GM18507 (cell line): ENCODE measurements at regions not wholly inside any gene's neighbourhood (a gene's known extent, or its start where the extent isn't known, plus 50 kb on each side); places are given as distances from the start of the nearest gene placed in this dataset.
"Not testable (repeated sequence)": the region's sequence is repeated elsewhere in the genome, so short reads cannot be mapped to it uniquely, and the experiment has no call there.

Experiments used
- DNase-seq: peaks from one replicate; pipeline ENCODE4 v3.0.0; 2011; ENCODE audit warnings: low read depth; ENCODE audit not compliant: insufficient read length; ENCODE audit errors: extremely low spot score
- FAIRE-seq: peaks from 2 replicates; lab custom pipeline; 2011; peaks lifted over from hg19 to GRCh38; lab: Jason Lieb, UNC

GRCh38 chr6:160804639-160805038, 102.6 kb downstream of the PLG start:
- no peak for DNase-seq
- FAIRE-seq, result no peak

- no peak for FAIRE-seq
- DNase-seq, result no peak
Observed at GRCh38 chr6:160808263-160808662, 106.2 kb downstream of the PLG start.

DNA sequence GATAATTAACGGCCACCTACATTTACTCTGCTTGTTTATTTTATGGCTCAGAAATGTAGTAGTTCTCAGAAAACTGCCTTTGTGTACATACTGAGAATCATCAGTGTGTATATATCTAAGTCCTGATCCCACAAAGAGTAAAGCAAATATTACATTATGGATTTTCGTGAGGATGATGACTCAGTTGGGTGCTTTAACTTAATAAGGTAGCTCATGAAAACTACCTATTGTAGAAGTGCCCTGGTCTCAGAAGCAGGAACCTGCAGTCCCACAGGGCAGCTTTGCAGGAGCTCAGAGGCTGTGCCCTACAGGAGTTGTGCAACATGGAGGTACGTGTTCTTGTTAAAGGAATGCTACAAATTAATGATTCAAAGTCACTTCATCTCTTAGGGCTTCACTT, 108.2 kb downstream of the PLG start:
- no peak for FAIRE-seq
- DNase-seq, result no peak

DNA sequence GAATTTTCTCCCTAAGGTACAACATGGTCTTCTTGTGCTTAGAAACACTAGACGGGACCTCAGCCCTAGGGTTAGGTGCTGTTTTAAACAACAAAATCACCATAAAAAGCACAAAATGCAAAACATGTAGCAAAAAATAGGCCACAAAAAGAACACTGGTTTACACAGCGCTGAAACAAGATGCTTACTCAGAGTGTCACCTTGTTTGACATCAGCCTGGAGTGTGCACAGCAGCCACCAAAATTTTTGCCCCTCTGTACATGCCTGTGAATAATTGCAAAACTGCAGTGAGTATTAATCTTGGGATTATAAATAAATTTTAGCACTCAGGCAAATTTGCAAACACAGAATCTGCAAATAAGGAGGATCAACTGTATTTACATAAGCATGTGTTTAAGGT, 110.1 kb downstream of the PLG start:
- no peak for DNase-seq
- no peak for FAIRE-seq

GRCh38 chr6:160818934-160819333, 116.9 kb downstream of the PLG start:
- no peak for DNase-seq
- no peak for FAIRE-seq

DNA sequence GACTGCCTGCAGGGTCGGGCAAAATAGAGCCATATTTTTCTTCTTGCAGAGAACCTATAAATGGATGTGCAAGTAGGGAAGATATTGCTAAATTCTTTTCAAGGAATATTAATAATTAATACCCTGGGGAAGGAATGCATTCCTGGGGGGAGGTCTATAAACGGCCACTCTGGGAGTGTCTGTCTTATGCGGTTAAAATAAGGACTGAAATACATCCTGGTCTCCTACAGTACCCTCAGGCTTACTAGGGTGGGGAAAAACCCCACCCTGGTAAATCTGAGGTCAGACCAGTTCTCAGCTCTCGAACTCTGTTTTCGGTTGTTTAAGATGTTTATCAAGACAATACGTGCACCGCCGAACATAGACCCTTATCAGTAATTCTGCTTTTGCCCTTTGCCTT, 118.6 kb downstream of the PLG start:
- not testable (repeated sequence) for DNase-seq, FAIRE-seq

DNA sequence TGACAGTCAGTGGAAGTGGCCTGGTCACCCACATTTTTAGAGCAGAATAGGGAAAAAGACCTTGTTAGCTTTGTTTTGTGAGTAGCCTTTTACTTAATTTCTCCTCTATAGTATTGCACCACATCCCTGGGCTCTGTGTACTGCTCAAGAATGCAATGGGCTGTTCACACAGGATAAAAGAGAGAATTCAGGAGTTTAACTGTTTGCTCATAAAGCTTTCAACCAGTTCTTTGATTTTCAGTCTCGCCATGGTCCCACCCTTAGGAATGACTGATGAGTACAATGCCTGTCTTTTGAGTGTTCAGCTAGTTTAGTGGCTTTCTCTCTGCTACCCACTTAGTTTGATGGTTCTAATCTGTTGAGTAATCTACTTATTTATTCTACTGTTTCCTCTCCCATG, 129.7 kb downstream of the PLG start:
- FAIRE-seq (no peak), DNase-seq (no peak)

- DNase-seq (no peak), FAIRE-seq (no peak)
Observed at GRCh38 chr6:160832422-160832821, 130.4 kb downstream of the PLG start.

GRCh38 chr6:160837146-160837545, 135.1 kb downstream of the PLG start:
- DNase-seq (no peak), FAIRE-seq (no peak)

- no peak for FAIRE-seq
Observed at GRCh38 chr6:160851031-160851430, 140.5 kb upstream of the MAP3K4 start.

GRCh38 chr6:160853946-160854345, 137.6 kb upstream of the MAP3K4 start:
- FAIRE-seq, result no peak
- no peak for DNase-seq

More at GRCh38 chr6:160851031-160851430, 140.5 kb upstream of the MAP3K4 start:
- DNase-seq, result no peak

- no peak for FAIRE-seq
- DNase-seq, result no peak
Observed at GRCh38 chr6:160858886-160859285, 132.7 kb upstream of the MAP3K4 start.

- no peak for DNase-seq
- no peak for FAIRE-seq
Observed at GRCh38 chr6:160859822-160860221, 131.7 kb upstream of the MAP3K4 start.

DNA sequence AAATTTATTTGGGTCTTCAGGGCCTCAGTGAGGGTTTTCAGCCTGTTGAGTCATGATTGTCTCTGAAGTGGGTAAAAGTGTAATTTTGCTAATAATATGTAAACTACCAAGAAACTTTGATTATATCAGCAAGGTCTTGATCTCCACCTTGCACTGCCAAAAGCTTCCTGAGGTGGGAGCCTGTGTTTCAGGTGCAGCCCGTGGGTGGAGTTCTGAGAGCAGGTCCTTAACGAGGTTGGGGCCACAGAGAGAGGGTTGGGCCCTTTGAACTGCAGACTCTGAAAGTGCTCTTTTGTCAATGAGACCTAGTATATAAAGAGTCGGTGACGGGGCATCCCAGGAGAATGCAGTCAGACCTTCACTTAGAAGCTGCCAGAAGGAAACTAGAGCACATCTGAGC, 129.7 kb upstream of the MAP3K4 start:
- no peak for DNase-seq
- no peak for FAIRE-seq

GRCh38 chr6:160863782-160864181, 127.8 kb upstream of the MAP3K4 start:
- no peak for FAIRE-seq
- no peak for DNase-seq

GRCh38 chr6:160871320-160871719, 120.2 kb upstream of the MAP3K4 start:
- FAIRE-seq, result no peak
- DNase-seq, result no peak

DNA sequence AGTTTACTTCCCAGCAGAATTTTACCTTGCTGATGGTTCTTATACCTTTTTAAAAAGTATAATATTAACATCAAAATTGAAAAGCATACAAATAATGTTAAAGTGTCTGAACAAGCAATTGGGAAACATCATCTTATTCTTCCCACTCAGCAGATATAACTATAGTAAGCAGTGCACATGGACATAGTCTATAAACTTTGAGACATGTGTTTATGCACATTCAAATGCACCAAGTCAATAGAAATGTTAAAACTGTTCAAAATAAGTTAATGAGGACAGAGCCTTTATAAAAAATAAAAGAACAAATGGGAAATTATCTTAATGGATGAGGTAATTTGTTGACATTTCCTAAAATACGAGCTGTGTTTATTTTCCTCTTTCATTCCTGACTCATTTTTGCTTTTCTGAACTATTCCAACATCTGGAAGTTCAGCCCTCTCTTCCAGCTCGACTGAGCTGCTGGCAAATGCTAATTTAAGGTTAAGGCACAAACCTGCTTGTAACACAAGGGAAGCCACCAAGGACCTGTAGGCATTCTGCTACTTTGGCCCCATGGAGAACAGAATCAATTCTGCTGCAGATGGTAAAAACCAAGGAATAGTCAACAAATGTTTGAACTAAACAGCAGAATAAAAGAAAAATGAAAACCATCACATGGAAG, 110.3 kb upstream of the MAP3K4 start:
- no peak for DNase-seq
- no peak for FAIRE-seq

DNA sequence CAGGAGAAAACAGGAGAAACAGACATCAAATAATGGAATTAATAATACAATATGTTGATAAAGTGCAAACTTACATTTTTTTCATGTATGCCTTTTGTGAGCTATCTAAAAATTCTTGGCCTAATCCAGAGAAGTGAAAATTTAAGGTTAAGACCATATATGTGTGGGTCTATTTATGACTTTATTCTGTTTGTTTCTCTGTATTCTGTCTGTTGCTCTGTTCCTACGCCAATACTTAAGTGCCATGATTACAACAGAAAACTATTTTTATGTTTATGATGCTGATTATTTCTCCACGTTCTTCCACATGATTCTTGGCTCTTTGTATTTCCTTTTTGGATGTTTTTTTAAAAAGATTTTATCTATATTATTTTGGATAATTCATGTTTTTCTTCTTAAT, 109.6 kb upstream of the MAP3K4 start:
- FAIRE-seq (no peak), DNase-seq (no peak)

DNA sequence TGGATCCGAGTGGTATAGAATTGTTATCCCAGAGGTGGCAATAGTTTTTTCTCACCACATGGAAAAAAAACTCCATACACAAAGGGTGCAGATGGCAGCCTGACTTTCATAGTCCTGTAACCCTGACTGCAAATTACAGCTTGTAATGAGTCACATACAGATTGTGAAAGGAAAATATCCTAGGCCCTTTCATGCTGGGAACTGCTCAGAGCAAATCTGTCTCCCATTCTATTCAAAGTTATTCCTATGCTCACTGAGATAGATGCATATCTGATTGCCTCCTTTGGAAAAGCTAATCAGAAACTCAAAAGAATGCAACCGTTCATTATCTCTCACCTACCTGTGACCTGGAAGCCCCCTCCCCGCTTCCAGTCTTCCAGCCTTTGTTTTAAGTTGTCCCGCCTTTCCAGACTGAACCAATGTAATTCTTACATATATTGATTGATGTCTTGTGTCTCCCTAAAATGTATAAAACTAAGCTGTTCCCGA, 108.7 kb upstream of the MAP3K4 start:
- FAIRE-seq, result no peak

GRCh38 chr6:160883560-160883959, 108.0 kb upstream of the MAP3K4 start:
- DNase-seq (no peak), FAIRE-seq (no peak)

More for the DNA sequence above, 108.7 kb upstream of the MAP3K4 start:
- DNase-seq, result no peak

GRCh38 chr6:160883999-160884398, 107.6 kb upstream of the MAP3K4 start:
- FAIRE-seq (no peak), DNase-seq (no peak)

DNA sequence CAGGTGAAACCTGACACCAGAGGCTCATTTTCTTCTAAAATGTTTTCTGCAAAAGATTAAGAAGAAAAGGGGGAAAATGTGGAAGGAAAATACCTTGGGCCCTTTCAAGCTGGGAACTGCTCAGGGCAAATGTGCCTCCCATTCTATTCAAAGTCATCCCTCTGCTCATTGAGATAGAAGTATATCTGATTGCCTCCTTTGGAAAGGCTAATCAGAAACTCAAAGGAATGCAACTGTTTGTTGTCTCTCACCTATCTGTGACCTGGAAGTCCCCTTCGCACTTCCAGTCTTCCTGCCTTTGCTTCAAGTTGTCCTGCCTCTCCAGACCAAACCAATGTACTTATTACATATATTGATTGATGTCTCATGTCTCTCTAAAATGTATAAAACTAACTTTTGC, 102.4 kb upstream of the MAP3K4 start:
- DNase-seq, FAIRE-seq: not testable (repeated sequence)
